ENCODE measurements at regions not wholly inside any gene's neighbourhood (a gene's known extent, or its start where the extent isn't known, plus 50 kb on each side); places are given as distances from the start of the nearest gene placed in this dataset.
"Not testable (repeated sequence)": the region's sequence is repeated elsewhere in the genome, so short reads cannot be mapped to it uniquely, and the experiment has no call there.

GRCh38 chr14:105747503-105748203 is 221.3 kb downstream of the TMEM121 start:
- H3K36me3 Mint-ChIP-seq (ENCODE audit: low read depth); CTCF ChIA-PET; H3K4me3 Mint-ChIP-seq; H3K27me3 Mint-ChIP-seq; H3K9me3 Mint-ChIP-seq; POLR2A ChIA-PET; H3K27ac Mint-ChIP-seq; DNase-seq; H3K4me1 Mint-ChIP-seq: not testable (repeated sequence)

GRCh38 chr14:105748204-105748578 is 221.8 kb downstream of the TMEM121 start:
- ChIA-PET CTCF (no interaction called here), POLR2A (no interaction called here)
- Mint-ChIP-seq H3K4me3 (no peak overlapping the region), H3K9me3 (no peaks in the 10 kb centered on the region), H3K27ac (no peak overlapping the region), H3K36me3 (ENCODE audit: low read depth) (no peaks in the 10 kb centered on the region), H3K27me3 (no peaks in the 10 kb centered on the region), H3K4me1 (peaks cover 2% of the 10 kb centered on the region)
- DNase-seq = no peak

GRCh38 chr14:105748710-105749109 is 222.3 kb downstream of the TMEM121 start:
- H3K27me3 Mint-ChIP-seq; H3K36me3 Mint-ChIP-seq (ENCODE audit: low read depth); DNase-seq; H3K27ac Mint-ChIP-seq; POLR2A ChIA-PET; H3K4me3 Mint-ChIP-seq; CTCF ChIA-PET; H3K9me3 Mint-ChIP-seq; H3K4me1 Mint-ChIP-seq: not testable (repeated sequence)

GRCh38 chr14:105749870-105750541 is 223.6 kb downstream of the TMEM121 start:
- H3K4me1 Mint-ChIP-seq; POLR2A ChIA-PET; H3K9me3 Mint-ChIP-seq; CTCF ChIA-PET; DNase-seq; H3K4me3 Mint-ChIP-seq; H3K27ac Mint-ChIP-seq; H3K36me3 Mint-ChIP-seq (ENCODE audit: low read depth); H3K27me3 Mint-ChIP-seq: not testable (repeated sequence)

GRCh38 chr14:105751291-105751751 is 224.9 kb downstream of the TMEM121 start:
- H3K27ac Mint-ChIP-seq; DNase-seq; H3K9me3 Mint-ChIP-seq; CTCF ChIA-PET; H3K27me3 Mint-ChIP-seq; H3K4me1 Mint-ChIP-seq; H3K36me3 Mint-ChIP-seq (ENCODE audit: low read depth); H3K4me3 Mint-ChIP-seq; POLR2A ChIA-PET: not testable (repeated sequence)

GRCh38 chr14:105752420-105752819 is 226.0 kb downstream of the TMEM121 start:
- H3K9me3 Mint-ChIP-seq; H3K27me3 Mint-ChIP-seq; H3K4me3 Mint-ChIP-seq; CTCF ChIA-PET; H3K27ac Mint-ChIP-seq; POLR2A ChIA-PET; H3K36me3 Mint-ChIP-seq (ENCODE audit: low read depth); H3K4me1 Mint-ChIP-seq; DNase-seq: not testable (repeated sequence)

DNA sequence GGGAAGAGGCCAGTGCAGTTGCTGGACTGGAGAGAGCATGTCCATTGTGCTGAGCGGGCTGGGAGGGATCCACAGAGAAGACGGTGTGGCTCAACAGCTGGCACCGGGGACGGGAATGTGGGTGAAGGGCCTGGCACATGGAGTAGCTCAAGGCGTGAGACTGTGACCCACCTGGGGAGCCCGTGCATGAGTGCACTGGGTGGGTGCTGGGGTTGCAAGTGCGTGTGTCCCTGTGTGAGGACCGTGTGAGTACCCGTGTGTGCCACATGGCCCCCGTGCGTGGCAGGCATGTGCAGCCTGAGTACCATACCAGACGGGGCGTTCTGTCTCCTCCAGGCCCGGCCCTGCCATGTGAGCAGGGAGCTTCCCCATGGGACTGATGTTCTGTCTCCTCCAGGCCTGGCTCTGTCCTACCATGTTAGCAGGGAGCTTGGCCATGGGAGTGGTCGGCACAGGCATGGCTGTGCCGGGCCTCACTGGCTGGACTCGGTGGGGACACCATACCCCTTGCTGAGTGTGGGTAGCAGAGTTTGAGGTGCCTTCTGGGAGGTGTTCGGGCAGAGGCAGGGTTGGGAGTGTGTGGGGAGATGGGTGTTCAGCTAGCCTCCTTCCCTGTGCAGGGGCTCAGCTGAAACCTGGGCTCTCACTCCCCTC is 234.4 kb downstream of the TMEM121 start:
- no peaks in the 10 kb centered on the region for H3K36me3 Mint-ChIP-seq (ENCODE audit: low read depth)
- DNase-seq = no peak
- H3K27ac Mint-ChIP-seq = no peak overlapping the region
- H3K27me3 Mint-ChIP-seq = peaks cover 4% of the 10 kb centered on the region
- H3K4me1 Mint-ChIP-seq = no peaks in the 10 kb centered on the region
- H3K4me3 Mint-ChIP-seq = no peak overlapping the region
- H3K9me3 Mint-ChIP-seq = no peaks in the 10 kb centered on the region
- ChIA-PET POLR2A (no interaction called here), CTCF (no interaction called here)

GRCh38 chr14:105761345-105761740 is 235.0 kb downstream of the TMEM121 start:
- not testable (repeated sequence) for DNase-seq

DNA sequence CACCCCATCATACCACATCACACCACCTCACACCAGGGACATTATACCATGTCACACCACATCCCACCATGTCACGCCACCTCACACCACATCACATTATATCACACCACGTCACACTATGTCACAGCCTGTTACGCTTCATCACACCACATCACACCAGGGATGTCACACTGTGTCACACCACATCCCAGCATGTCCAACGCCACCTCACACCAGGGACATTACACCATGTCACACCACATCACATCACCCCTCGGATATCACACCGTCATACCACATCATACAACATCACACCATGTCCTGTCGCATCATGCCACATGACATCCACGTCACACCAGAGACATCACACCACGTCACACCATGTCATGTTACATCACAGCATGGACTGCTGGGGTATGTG is 235.5 kb downstream of the TMEM121 start:
- no peak for DNase-seq
- Mint-ChIP-seq H3K27me3 (peaks cover 4% of the 10 kb centered on the region), H3K36me3 (ENCODE audit: low read depth) (no peaks in the 10 kb centered on the region), H3K27ac (no peak overlapping the region), H3K4me1 (no peaks in the 10 kb centered on the region), H3K9me3 (no peaks in the 10 kb centered on the region), H3K4me3 (no peak overlapping the region)
- ChIA-PET CTCF (no interaction called here), POLR2A (no interaction called here)

More at GRCh38 chr14:105761345-105761740, 235.0 kb downstream of the TMEM121 start:
- H3K4me3 Mint-ChIP-seq; POLR2A ChIA-PET; H3K36me3 Mint-ChIP-seq (ENCODE audit: low read depth); H3K27me3 Mint-ChIP-seq; H3K4me1 Mint-ChIP-seq; H3K27ac Mint-ChIP-seq; CTCF ChIA-PET; H3K9me3 Mint-ChIP-seq: not testable (repeated sequence)

DNA sequence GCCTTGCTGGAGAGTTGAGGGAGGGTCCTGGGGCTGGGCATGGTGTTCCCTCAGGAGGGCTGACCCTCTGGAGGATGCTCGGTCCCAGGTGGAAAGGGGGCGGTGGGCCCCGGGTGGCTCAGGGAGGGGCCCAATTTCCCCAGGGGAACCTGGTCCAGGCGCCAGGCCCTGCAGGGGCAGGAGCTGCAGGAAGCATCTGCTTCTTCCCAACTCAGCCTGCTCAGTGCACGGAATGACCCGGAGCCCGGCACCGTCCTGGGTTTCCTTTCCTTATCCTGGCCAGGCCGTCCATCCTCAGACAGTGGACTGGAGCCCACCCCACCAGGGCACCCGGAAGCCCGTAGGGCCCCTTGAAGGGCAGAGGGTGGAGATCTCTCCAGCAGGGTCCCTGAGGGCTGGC is 235.9 kb downstream of the TMEM121 start:
- H3K36me3 Mint-ChIP-seq (ENCODE audit: low read depth); H3K9me3 Mint-ChIP-seq; H3K4me1 Mint-ChIP-seq; POLR2A ChIA-PET; H3K27me3 Mint-ChIP-seq; H3K4me3 Mint-ChIP-seq; H3K27ac Mint-ChIP-seq; CTCF ChIA-PET; DNase-seq: not testable (repeated sequence)

- H3K4me3 Mint-ChIP-seq; H3K27ac Mint-ChIP-seq; DNase-seq; H3K36me3 Mint-ChIP-seq (ENCODE audit: low read depth); H3K4me1 Mint-ChIP-seq; POLR2A ChIA-PET; CTCF ChIA-PET; H3K27me3 Mint-ChIP-seq; H3K9me3 Mint-ChIP-seq: not testable (repeated sequence)
These were observed 238.0 kb downstream of the TMEM121 start for GRCh38 chr14:105764254-105764901.

GRCh38 chr14:105765072-105765825 is 238.9 kb downstream of the TMEM121 start:
- DNase-seq; H3K4me1 Mint-ChIP-seq; CTCF ChIA-PET; H3K36me3 Mint-ChIP-seq (ENCODE audit: low read depth); H3K9me3 Mint-ChIP-seq; POLR2A ChIA-PET; H3K27me3 Mint-ChIP-seq; H3K4me3 Mint-ChIP-seq; H3K27ac Mint-ChIP-seq: not testable (repeated sequence)

GRCh38 chr14:105765893-105766614 is 239.7 kb downstream of the TMEM121 start:
- CTCF ChIA-PET = no interaction called here
- no peak overlapping the region for H3K27ac Mint-ChIP-seq
- no peak overlapping the region for H3K4me3 Mint-ChIP-seq
- H3K36me3 Mint-ChIP-seq (ENCODE audit: low read depth) = no peaks in the 10 kb centered on the region
- H3K4me1 Mint-ChIP-seq = no peaks in the 10 kb centered on the region
- H3K9me3 Mint-ChIP-seq = no peaks in the 10 kb centered on the region
- no peak for DNase-seq
- POLR2A ChIA-PET = no interaction called here
- H3K27me3 Mint-ChIP-seq = peaks cover 4% of the 10 kb centered on the region
